ENCODE measurements at regions not wholly inside any gene's neighbourhood (a gene's known extent, or its start where the extent isn't known, plus 50 kb on each side); places are given as distances from the start of the nearest gene placed in this dataset.

DNA sequence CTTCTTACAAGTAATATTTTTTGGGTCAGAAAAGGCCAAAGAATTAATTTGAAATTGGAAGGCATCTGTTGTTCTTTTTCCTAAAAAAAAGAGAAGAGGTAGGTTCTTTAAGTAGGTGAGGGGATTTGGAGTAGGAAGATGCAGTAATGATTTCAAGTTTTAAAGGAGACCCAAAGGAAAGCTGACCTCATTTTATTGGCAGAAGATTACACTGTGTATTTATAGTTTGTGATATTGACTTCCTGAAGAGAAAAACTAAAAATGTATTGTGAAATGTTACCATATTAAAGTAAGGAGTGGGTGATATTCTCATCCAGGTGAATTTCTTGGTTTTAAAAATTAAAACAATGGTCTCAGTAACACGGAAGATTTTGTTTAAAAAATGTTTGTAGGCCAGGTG is 56.6 kb upstream of the CELF2 start:
- peaks cover 0 to 18% (median 4%) of the 10 kb centered on the region in 5 donors for H3K4me1 ChIP-seq (ENCODE audit: control insufficient read depth in 5 of 5, insufficient read depth in 5 of 5, low read length in 5 of 5)

DNA sequence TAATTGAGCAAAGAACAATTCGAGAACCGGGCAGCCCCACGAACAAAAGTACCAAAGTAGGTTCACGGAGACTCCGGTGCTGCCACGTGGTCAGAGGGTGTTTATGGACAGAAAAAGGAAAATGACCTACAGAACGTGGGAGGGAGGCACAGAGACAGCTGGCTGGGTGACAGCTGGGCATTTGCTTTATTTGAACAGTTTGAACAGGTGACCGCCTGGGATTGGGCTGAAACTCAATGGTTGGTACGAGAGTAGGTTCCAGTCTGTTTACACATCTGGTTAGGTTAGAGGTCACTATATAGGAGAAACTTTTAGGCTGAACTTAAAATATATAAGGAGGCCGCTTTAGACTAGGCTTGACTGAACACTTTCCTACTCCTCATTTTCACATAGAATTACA is 50.6 kb upstream of the CELF2 start:
- H3K27me3 ChIP-seq (ENCODE audit: control insufficient read depth in 5 of 5, insufficient read depth in 4 of 5, low read length in 5 of 5) = no peaks in the 10 kb centered on the region
- H3K27ac ChIP-seq (ENCODE audit: low read depth, low read length) = no peak overlapping the region
- no peaks in the 10 kb centered on the region for H3K9me3 ChIP-seq (ENCODE audit: control insufficient read depth in 5 of 5, low read length in 5 of 5)
- peaks cover 0 to 5% (median 0%) of the 10 kb centered on the region in 5 donors for H3K4me1 ChIP-seq (ENCODE audit: control insufficient read depth in 5 of 5, insufficient read depth in 5 of 5, low read length in 5 of 5)
- H3K9ac ChIP-seq (ENCODE audit: low read length in 5 of 5) = no peak overlapping the region
- H3K36me3 ChIP-seq (ENCODE audit: control insufficient read depth in 5 of 5, insufficient read depth in 5 of 5, low read length in 5 of 5) = no peaks in the 10 kb centered on the region
- no peak overlapping the region for H3K4me3 ChIP-seq (ENCODE audit: low read depth in 1 of 5, low read length in 5 of 5)

More for the DNA sequence above, 56.6 kb upstream of the CELF2 start:
- Histone ChIP-seq H3K36me3 (ENCODE audit: control insufficient read depth in 5 of 5, insufficient read depth in 5 of 5, low read length in 5 of 5) (no peaks in the 10 kb centered on the region), H3K27ac (ENCODE audit: low read depth, low read length) (no peak overlapping the region), H3K27me3 (ENCODE audit: control insufficient read depth in 5 of 5, insufficient read depth in 4 of 5, low read length in 5 of 5) (no peaks in the 10 kb centered on the region), H3K9me3 (ENCODE audit: control insufficient read depth in 5 of 5, low read length in 5 of 5) (no peaks in the 10 kb centered on the region), H3K9ac (ENCODE audit: low read length in 5 of 5) (no peak overlapping the region), H3K4me3 (ENCODE audit: low read depth in 1 of 5, low read length in 5 of 5) (no peak overlapping the region)

DNA sequence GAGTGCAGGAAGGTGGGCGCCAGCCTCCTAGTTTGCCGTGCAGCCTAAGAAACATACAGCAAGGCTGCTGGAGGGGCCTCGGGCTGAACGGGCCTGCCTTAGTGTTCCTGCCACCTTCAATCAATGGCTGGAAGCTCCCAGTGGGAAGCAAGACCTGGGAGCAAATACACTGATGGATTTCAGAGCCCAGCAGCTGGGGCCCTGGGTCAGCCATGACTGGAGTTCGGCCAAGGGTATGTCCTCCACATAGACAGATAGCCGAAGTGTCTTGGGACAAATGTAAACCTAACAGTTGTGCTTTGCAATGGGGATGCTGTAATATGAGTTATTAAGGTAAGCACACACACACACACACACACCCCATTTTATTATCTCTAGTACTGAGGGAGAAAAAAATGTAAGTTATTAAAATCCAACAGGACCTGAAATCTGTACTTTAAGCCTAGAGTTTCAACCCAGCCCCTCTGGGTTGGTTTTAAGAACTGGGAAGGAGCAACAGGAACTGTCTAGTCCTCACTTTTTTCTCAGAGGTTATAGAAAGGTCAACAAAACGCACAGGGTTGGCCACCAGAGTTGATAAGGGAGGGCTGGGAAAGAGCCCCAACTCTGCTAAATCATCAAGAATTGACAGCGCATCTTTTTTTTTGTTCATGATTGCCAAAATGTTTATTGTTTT is 50.0 kb upstream of the CELF2 start:
- Histone ChIP-seq H3K27ac (ENCODE audit: low read depth, low read length) (no peak overlapping the region), H3K27me3 (ENCODE audit: control insufficient read depth in 5 of 5, insufficient read depth in 4 of 5, low read length in 5 of 5) (no peaks in the 10 kb centered on the region), H3K9ac (ENCODE audit: low read length in 5 of 5) (no peak overlapping the region), H3K36me3 (ENCODE audit: control insufficient read depth in 5 of 5, insufficient read depth in 5 of 5, low read length in 5 of 5) (no peaks in the 10 kb centered on the region), H3K4me1 (ENCODE audit: control insufficient read depth in 5 of 5, insufficient read depth in 5 of 5, low read length in 5 of 5) (peaks cover 0 to 5% (median 0%) of the 10 kb centered on the region in 5 donors), H3K9me3 (ENCODE audit: control insufficient read depth in 5 of 5, low read length in 5 of 5) (no peaks in the 10 kb centered on the region), H3K4me3 (ENCODE audit: low read depth in 1 of 5, low read length in 5 of 5) (no peak overlapping the region)
